Natural killer cell (primary cell): ENCODE measurements at regions not wholly inside any gene's neighbourhood (a gene's known extent, or its start where the extent isn't known, plus 50 kb on each side); places are given as distances from the start of the nearest gene placed in this dataset.

Experiments used
- ATAC-seq, 3 donors: fragments of 150-1000 bp in 2 of 3; fragments of 200-7000 bp in 1 of 3; cut with Tn5 transposase; 1 replicate in 1 of 3; 2 replicates in 2 of 3; pipeline ENCODE4 v1.10.0; 2021; ENCODE audit warnings: mild to moderate bottlenecking in 2 of 3, moderate library complexity in 2 of 3
- DNase-seq, 2 donors: peaks; one replicate each; pipeline versions ENCODE4 v3.0.0 to v3.0.0-alpha.2; 2013 to 2021; ENCODE audit warnings: mixed read lengths in 1 of 2
- H3K27ac ChIP-seq: one replicate; pipeline ENCODE4 v1.5.1; 2013; ENCODE audit warnings: mild to moderate bottlenecking, low read length
- H3K27me3 ChIP-seq: one replicate; pipeline ENCODE4 v1.6.1; 2013; ENCODE audit warnings: low read length; ENCODE audit not compliant: control insufficient read depth, insufficient read depth
- H3K36me3 ChIP-seq: one replicate; pipeline ENCODE4 v1.6.1; 2013; ENCODE audit warnings: low read length; ENCODE audit not compliant: control insufficient read depth, insufficient read depth
- H3K4me1 ChIP-seq: one replicate; pipeline ENCODE4 v1.6.1; 2013; ENCODE audit warnings: low read length; ENCODE audit not compliant: control insufficient read depth, insufficient read depth
- H3K4me3 ChIP-seq: one replicate; pipeline ENCODE4 v1.5.1; 2013; ENCODE audit warnings: low read length
- H3K9me3 ChIP-seq: one replicate; pipeline ENCODE4 v1.6.1; 2013; ENCODE audit warnings: low read length; ENCODE audit not compliant: control insufficient read depth, insufficient read depth
- H3K27ac Mint-ChIP-seq, 2 donors: one replicate each; pipeline ENCODE4 v1.8.0; 2022; ENCODE audit warnings: mild to moderate bottlenecking in 2 of 2, mixed read lengths in 2 of 2, moderate library complexity in 1 of 2
- H3K27me3 Mint-ChIP-seq, 2 donors: one replicate each; pipeline ENCODE4 v1.8.0; 2022; ENCODE audit warnings: low read depth in 2 of 2, mixed read lengths in 2 of 2
- H3K36me3 Mint-ChIP-seq: one replicate; pipeline ENCODE4 v1.8.0; 2022; ENCODE audit warnings: mixed read lengths
- H3K4me1 Mint-ChIP-seq, 2 donors: one replicate each; pipeline ENCODE4 v1.8.0; 2022; ENCODE audit warnings: mixed read lengths in 2 of 2
- H3K4me3 Mint-ChIP-seq: one replicate; pipeline ENCODE4 v1.8.0; 2022; ENCODE audit warnings: mild to moderate bottlenecking, moderate library complexity, mixed read lengths
- H3K9me3 Mint-ChIP-seq, 2 donors: one replicate each; pipeline ENCODE4 v1.8.0; 2022; ENCODE audit warnings: mixed read lengths in 2 of 2
- WGBS: methylation state at CpG from one replicate; pipeline ENCODE4 v1.1.7; 2013; ENCODE audit warnings: missing lambda C conversion rate; ENCODE audit not compliant: insufficient coverage; 5-methylcytosine and 5-hydroxymethylcytosine counted together
- intact Hi-C: fragments of 100-400 bp; cut with micrococcal nuclease; formaldehyde crosslinking; loops from one replicate; pipeline ENCODE4 v1.14.2; 2022
- TF ChIP-seq, protein P1 (sequence below): fragments of 200-600 bp; IDR thresholded peaks from one replicate; pipeline ENCODE4 v1.8.0; 2022; ENCODE audit warnings: antibody characterized with exemption

DNA sequence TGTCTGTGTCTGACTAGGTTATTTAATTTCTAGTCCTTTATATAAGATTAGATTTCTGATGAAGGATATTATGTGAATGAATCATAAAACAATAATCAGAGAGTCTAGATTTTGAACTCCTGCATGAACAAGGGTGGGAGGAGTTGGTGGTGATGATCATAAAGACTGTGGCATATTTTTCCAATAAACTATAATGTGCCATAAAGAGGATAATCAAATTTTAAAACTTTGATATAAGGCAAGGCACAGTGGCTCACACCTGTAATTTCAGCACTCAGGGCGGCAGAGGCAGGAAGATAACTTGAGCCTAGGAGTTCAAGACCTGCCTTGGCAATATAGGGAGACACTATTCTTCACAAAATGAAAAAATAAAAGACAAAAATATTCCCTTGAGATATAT lies 473.3 kb downstream of the GABRG1 start:
- Histone ChIP-seq H3K27me3 (no peaks in the 10 kb centered on the region), H3K9me3 (no peaks in the 10 kb centered on the region), H3K4me1 (no peaks in the 10 kb centered on the region), H3K36me3 (no peaks in the 10 kb centered on the region), H3K4me3 (no peak overlapping the region), H3K27ac (no peak overlapping the region)
- ATAC-seq, result no peak
- intact Hi-C loops, result no loop called here
- peaks cover 6 to 23% of the 10 kb centered on the region in 2 donors for H3K9me3 Mint-ChIP-seq
- no peaks in the 10 kb centered on the region for H3K27me3 Mint-ChIP-seq
- peaks cover 9% of the 10 kb centered on the region for H3K36me3 Mint-ChIP-seq
- TF ChIP-seq, protein P1, sequence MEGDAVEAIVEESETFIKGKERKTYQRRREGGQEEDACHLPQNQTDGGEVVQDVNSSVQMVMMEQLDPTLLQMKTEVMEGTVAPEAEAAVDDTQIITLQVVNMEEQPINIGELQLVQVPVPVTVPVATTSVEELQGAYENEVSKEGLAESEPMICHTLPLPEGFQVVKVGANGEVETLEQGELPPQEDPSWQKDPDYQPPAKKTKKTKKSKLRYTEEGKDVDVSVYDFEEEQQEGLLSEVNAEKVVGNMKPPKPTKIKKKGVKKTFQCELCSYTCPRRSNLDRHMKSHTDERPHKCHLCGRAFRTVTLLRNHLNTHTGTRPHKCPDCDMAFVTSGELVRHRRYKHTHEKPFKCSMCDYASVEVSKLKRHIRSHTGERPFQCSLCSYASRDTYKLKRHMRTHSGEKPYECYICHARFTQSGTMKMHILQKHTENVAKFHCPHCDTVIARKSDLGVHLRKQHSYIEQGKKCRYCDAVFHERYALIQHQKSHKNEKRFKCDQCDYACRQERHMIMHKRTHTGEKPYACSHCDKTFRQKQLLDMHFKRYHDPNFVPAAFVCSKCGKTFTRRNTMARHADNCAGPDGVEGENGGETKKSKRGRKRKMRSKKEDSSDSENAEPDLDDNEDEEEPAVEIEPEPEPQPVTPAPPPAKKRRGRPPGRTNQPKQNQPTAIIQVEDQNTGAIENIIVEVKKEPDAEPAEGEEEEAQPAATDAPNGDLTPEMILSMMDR, result no peak
- H3K4me1 Mint-ChIP-seq, result no peaks in the 10 kb centered on the region
- no peak overlapping the region for H3K27ac Mint-ChIP-seq
- WGBS, result 100% methylated on average over 1 of the region's 1 CpG
- H3K4me3 Mint-ChIP-seq, result no peak overlapping the region
- DNase-seq, result no peak

DNA sequence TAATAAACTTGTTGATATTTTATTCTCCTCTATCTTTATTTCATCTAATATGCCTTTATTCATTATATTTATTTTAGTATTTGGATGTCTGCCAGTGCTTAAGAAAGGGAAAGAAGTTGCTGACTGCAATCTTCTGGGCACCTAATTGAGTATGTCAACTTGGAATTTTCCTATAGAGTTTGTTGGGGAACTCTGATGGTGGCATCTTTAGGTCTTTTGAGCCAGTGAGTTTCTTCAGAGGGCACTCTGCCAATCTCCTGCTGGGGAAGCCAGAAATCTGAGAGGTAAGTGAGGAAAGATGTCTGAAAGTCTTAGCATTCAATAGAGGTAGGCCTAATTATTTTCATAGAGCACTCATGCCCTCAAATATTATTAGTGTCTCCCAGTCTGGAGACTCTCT lies 475.0 kb downstream of the GABRG1 start:
- no peaks in the 10 kb centered on the region for H3K4me1 ChIP-seq
- peaks cover 4 to 21% of the 10 kb centered on the region in 2 donors for H3K9me3 Mint-ChIP-seq
- peaks cover 9% of the 10 kb centered on the region for H3K36me3 Mint-ChIP-seq
- TF ChIP-seq, protein P1, result no peak
- no peaks in the 10 kb centered on the region for H3K36me3 ChIP-seq
- no peak overlapping the region for H3K4me3 Mint-ChIP-seq
- H3K4me3 ChIP-seq, result no peak overlapping the region
- DNase-seq, result no peak
- intact Hi-C loops, result no loop called here
- ATAC-seq, result no peak
- H3K9me3 ChIP-seq, result no peaks in the 10 kb centered on the region
- no peak overlapping the region for H3K27ac Mint-ChIP-seq
- H3K27me3 ChIP-seq, result no peaks in the 10 kb centered on the region
- no peak overlapping the region for H3K27ac ChIP-seq
- H3K27me3 Mint-ChIP-seq, result no peaks in the 10 kb centered on the region
- no peaks in the 10 kb centered on the region for H3K4me1 Mint-ChIP-seq

DNA sequence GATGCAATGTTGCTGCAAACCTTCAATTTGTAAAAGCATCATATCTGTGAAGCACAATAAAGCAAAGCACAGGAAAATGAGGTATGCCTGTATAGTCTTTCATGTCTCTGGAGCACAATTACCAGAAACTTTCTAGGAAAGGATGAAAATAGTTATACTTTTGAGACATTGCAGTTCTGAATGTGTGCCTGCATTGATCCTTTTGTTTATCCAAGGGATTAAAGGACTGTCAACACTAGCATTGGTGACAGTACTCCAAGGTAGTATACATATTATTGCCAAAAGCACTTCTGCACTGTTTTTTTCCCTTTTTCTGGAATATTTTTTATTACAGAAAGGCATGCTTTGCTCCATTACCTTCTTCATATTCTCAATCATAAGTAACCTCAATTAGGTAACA lies 476.0 kb downstream of the GABRG1 start:
- H3K27me3 Mint-ChIP-seq, result no peaks in the 10 kb centered on the region
- no peaks in the 10 kb centered on the region for H3K9me3 ChIP-seq
- H3K36me3 Mint-ChIP-seq, result peaks cover 9% of the 10 kb centered on the region
- H3K4me1 ChIP-seq, result no peaks in the 10 kb centered on the region
- no peaks in the 10 kb centered on the region for H3K27me3 ChIP-seq
- no peak overlapping the region for H3K4me3 Mint-ChIP-seq
- ATAC-seq, result no peak
- H3K36me3 ChIP-seq, result no peaks in the 10 kb centered on the region
- H3K4me3 ChIP-seq, result no peak overlapping the region
- TF ChIP-seq, protein P1, result no peak
- H3K4me1 Mint-ChIP-seq, result no peaks in the 10 kb centered on the region
- intact Hi-C loops, result no loop called here
- peaks cover 4 to 27% of the 10 kb centered on the region in 2 donors for H3K9me3 Mint-ChIP-seq
- H3K27ac ChIP-seq, result no peak overlapping the region
- no peak for DNase-seq
- H3K27ac Mint-ChIP-seq, result no peak overlapping the region

DNA sequence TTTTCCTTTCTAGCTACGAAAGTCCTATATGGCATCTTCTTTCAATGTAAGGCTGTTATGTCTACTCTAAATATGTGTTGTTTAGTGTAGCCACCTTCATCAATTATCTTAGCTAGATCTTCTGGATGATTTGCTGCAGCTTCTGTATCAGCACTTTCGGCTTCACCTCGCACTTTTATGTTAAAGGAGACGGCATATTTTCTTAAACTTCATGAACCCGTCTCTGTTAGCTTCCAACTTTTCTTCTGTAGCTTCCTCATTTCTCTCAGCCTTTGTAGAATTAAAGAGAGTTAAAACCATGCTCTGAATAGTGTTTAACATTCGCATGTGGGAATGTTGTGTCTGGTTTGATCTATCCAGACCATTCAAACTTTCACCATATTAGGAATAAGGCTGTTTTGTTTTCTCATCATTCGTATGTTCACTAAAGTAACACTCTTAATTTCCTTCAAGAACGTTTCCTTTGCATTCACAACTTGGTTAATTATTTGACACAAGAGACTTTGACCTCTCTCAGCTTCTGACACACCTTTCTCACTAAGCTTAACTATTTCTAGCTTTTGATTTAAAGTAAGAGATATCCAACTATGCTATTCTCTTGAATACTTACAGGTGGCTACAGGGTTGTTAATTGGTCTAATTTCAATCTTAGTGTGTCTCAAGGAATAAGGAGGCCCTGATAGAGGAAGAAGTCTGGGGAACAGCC lies 476.8 kb downstream of the GABRG1 start:
- no peak overlapping the region for H3K4me3 Mint-ChIP-seq
- H3K27me3 Mint-ChIP-seq, result no peaks in the 10 kb centered on the region
- ATAC-seq (no peak), DNase-seq (no peak)
- H3K27ac ChIP-seq, result no peak overlapping the region
- 90% methylated on average over 5 of the region's 8 CpGs for WGBS
- H3K27ac Mint-ChIP-seq, result no peak overlapping the region
- H3K4me1 ChIP-seq, result no peaks in the 10 kb centered on the region
- no peaks in the 10 kb centered on the region for H3K9me3 ChIP-seq
- TF ChIP-seq, protein P1, result no peak
- no peaks in the 10 kb centered on the region for H3K27me3 ChIP-seq
- peaks cover 9% of the 10 kb centered on the region for H3K36me3 Mint-ChIP-seq
- intact Hi-C loops, result no loop called here
- H3K9me3 Mint-ChIP-seq, result peaks cover 4 to 26% of the 10 kb centered on the region in 2 donors
- no peaks in the 10 kb centered on the region for H3K36me3 ChIP-seq
- H3K4me1 Mint-ChIP-seq, result no peaks in the 10 kb centered on the region
- no peak overlapping the region for H3K4me3 ChIP-seq
